Vagina (tissue), 2 donors: ENCODE measurements at regions not wholly inside any gene's neighbourhood (a gene's known extent, or its start where the extent isn't known, plus 50 kb on each side); places are given as distances from the start of the nearest gene placed in this dataset.

ENCODE experiments used
- DNase-seq, 2 donors: peaks; one replicate each; pipeline ENCODE4 v3.0.0-alpha.2; 2017; ENCODE audit errors: extremely low spot score in 2 of 2
- H3K27ac ChIP-seq: fragments of 200-600 bp; sonication (generic); one replicate; pipeline ENCODE4 v1.5.1; 2019
- H3K27me3 ChIP-seq: fragments of 200-600 bp; sonication (generic); one replicate; pipeline ENCODE4 v1.5.1; 2019
- H3K36me3 ChIP-seq, 2 donors: fragments of 200-600 bp; sonication (generic); one replicate each; pipeline ENCODE4 v1.5.1; 2017 to 2019
- H3K4me1 ChIP-seq: fragments of 200-600 bp; sonication (generic); one replicate; pipeline ENCODE4 v1.5.1; 2019
- H3K4me3 ChIP-seq, 2 donors: fragments of 200-600 bp; sonication (generic); 1 replicate in 1 of 2; 2 replicates in 1 of 2; pipeline ENCODE4 v1.5.1; 2016 to 2019
- H3K9me3 ChIP-seq: fragments of 200-600 bp; sonication (generic); one replicate; pipeline ENCODE4 v1.5.1; 2019
- POLR2A ChIP-seq, 2 donors: fragments of 450-650 bp; IDR thresholded peaks; one replicate each; pipeline ENCODE4 v1.6.1; 2017; ENCODE audit warnings: antibody characterized with exemption in 2 of 2, mild to moderate bottlenecking in 2 of 2, moderate library complexity in 2 of 2
- POLR2AphosphoS5 ChIP-seq, 2 donors: sonication (generic); formaldehyde crosslinking; IDR thresholded peaks; one replicate each; pipeline ENCODE4 v1.9.0; 2017; ENCODE audit warnings: antibody characterized with exemption in 2 of 2, mild to moderate bottlenecking in 2 of 2, low read depth in 1 of 2; ENCODE audit not compliant: insufficient read depth in 1 of 2
- intact Hi-C: fragments of 100-400 bp; cut with DNase I; formaldehyde crosslinking; loops from one replicate; pipeline ENCODE4 v1.15.1; 2023
- TF ChIP-seq, protein P1 (sequence below), 3 experiments: fragments of 450-650 bp in 2 of 3; fragments of 200-600 bp in 1 of 3; sonication (generic) in 1 of 3; IDR thresholded peaks; one replicate each; pipeline ENCODE4 v1.5.1; 2017 to 2019; ENCODE audit warnings: antibody characterized with exemption in 3 of 3, mild to moderate bottlenecking in 2 of 3, moderate library complexity in 2 of 3

DNA sequence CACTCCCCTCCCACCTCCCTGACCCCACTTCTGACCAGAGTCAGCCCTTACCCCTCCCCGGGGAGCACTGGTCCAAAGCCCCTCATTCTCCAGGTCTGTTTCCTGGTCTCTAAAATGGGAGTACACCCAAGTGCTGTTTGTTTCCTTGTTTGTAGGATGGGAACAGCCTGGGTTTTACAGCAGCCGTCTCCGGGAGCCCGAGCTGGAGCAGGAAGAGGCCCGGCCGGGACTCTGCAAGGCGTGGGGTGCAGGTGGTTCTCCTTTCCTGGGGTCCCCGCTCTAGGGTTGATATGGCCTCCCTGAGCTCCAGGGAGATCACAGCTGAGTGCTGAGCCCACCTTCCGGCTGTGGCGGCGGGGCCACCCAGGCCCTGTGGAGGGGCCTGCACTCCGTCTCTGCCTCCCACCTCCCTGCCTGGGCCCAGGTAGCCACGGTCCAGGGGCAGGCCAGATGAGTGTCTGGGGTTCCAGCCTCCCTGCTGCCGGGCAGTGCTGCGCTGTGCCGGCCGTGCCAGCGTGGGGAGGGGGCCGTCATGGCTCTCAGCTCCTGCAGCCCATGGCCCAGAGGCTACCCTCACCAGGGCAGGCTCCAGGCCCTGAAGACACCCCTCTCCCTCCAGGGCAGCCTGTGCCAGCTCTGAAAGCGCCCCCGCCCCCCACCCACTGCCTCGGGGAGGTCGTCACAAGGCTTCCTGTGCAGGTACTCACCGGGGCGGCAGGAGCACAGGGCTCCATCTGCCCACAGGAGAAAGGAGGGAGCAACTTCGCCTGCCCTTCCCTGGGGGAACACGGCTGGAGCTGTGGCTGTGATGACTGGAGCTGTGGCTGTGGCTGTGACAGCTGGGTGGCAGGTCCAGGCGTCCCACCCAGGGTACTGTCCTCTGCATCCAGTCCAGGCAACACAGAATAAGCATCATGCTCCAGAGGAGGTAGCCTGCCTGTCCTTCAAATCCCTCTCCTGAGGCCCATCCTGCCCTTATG is 98.8 kb downstream of the ADRA2C start:
- TF ChIP-seq, protein P1, sequence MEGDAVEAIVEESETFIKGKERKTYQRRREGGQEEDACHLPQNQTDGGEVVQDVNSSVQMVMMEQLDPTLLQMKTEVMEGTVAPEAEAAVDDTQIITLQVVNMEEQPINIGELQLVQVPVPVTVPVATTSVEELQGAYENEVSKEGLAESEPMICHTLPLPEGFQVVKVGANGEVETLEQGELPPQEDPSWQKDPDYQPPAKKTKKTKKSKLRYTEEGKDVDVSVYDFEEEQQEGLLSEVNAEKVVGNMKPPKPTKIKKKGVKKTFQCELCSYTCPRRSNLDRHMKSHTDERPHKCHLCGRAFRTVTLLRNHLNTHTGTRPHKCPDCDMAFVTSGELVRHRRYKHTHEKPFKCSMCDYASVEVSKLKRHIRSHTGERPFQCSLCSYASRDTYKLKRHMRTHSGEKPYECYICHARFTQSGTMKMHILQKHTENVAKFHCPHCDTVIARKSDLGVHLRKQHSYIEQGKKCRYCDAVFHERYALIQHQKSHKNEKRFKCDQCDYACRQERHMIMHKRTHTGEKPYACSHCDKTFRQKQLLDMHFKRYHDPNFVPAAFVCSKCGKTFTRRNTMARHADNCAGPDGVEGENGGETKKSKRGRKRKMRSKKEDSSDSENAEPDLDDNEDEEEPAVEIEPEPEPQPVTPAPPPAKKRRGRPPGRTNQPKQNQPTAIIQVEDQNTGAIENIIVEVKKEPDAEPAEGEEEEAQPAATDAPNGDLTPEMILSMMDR (IDR thresholded peaks at IDR 0.05): no peak
- no peak for TF ChIP-seq POLR2A (IDR thresholded peaks at IDR 0.05)
- TF ChIP-seq POLR2AphosphoS5 (IDR thresholded peaks at IDR 0.05; ENCODE audit: insufficient read depth in 1 of 2, low read depth in 1 of 2): no peak
- H3K4me1 ChIP-seq: no peaks in the 10 kb centered on the region
- H3K4me3 ChIP-seq: no peak overlapping the region
- H3K9me3 ChIP-seq: no peaks in the 10 kb centered on the region
- no peak overlapping the region for H3K27ac ChIP-seq
- no peaks in the 10 kb centered on the region for H3K36me3 ChIP-seq
- no peak for DNase-seq
- H3K27me3 ChIP-seq: no peaks in the 10 kb centered on the region
- intact Hi-C loops: no loop called here

GRCh38 chr4:3865986-3866812 is 100.0 kb downstream of the ADRA2C start:
- Histone ChIP-seq H3K36me3 (no peaks in the 10 kb centered on the region), H3K27ac (no peak overlapping the region), H3K4me3 (no peak overlapping the region), H3K4me1 (peaks cover 2% of the 10 kb centered on the region), H3K9me3 (no peaks in the 10 kb centered on the region), H3K27me3 (no peaks in the 10 kb centered on the region)
- TF ChIP-seq POLR2AphosphoS5 (IDR thresholded peaks at IDR 0.05; ENCODE audit: insufficient read depth in 1 of 2, low read depth in 1 of 2) (no peak), POLR2A (IDR thresholded peaks at IDR 0.05) (no peak)
- intact Hi-C loops: no loop called here
- no peak for DNase-seq

GRCh38 chr4:3866813-3867129 is 100.6 kb downstream of the ADRA2C start:
- peaks cover 8% of the 10 kb centered on the region for H3K4me1 ChIP-seq
- TF ChIP-seq POLR2A (IDR thresholded peaks at IDR 0.05) (no peak), POLR2AphosphoS5 (IDR thresholded peaks at IDR 0.05; ENCODE audit: insufficient read depth in 1 of 2, low read depth in 1 of 2) (no peak)
- TF ChIP-seq, protein P1 (IDR thresholded peaks at IDR 0.05): no peak
- H3K27ac ChIP-seq: no peak overlapping the region
- H3K4me3 ChIP-seq: no peak overlapping the region
- no peaks in the 10 kb centered on the region for H3K9me3 ChIP-seq
- DNase-seq: no peak
- no peaks in the 10 kb centered on the region for H3K36me3 ChIP-seq
- no peaks in the 10 kb centered on the region for H3K27me3 ChIP-seq
- intact Hi-C loops: no loop called here

- Histone ChIP-seq H3K27ac (no peak overlapping the region), H3K36me3 (no peaks in the 10 kb centered on the region), H3K4me3 (no peak overlapping the region), H3K27me3 (no peaks in the 10 kb centered on the region), H3K9me3 (no peaks in the 10 kb centered on the region), H3K4me1 (peaks cover 14% of the 10 kb centered on the region)
- TF ChIP-seq POLR2AphosphoS5 (IDR thresholded peaks at IDR 0.05; ENCODE audit: insufficient read depth in 1 of 2, low read depth in 1 of 2) (no peak), POLR2A (IDR thresholded peaks at IDR 0.05) (no peak)
- TF ChIP-seq, protein P1 (IDR thresholded peaks at IDR 0.05): no peak
- intact Hi-C loops: no loop called here
- DNase-seq: no peak
Observed at GRCh38 chr4:3867403-3868100, 101.4 kb downstream of the ADRA2C start.
